HG02852 (cell line): ENCODE measurements at regions not wholly inside any gene's neighbourhood (a gene's known extent, or its start where the extent isn't known, plus 50 kb on each side); places are given as distances from the start of the nearest gene placed in this dataset.
"Not testable (repeated sequence)": the region's sequence is repeated elsewhere in the genome, so short reads cannot be mapped to it uniquely, and the experiment has no call there.

ENCODE experiments used
- ATAC-seq: cut with Tn5 transposase; IDR thresholded peaks from one replicate; pipeline ENCODE4 v1.9.1; 2021; ENCODE audit warnings: mild to moderate bottlenecking, moderate library complexity; ENCODE audit not compliant: unreplicated experiment

- no peak for ATAC-seq
Observed at GRCh38 chr1:78715181-78715661, 65.6 kb downstream of the IFI44 start.

GRCh38 chr1:78716186-78716585, 66.6 kb downstream of the IFI44 start:
- ATAC-seq = no peak

DNA sequence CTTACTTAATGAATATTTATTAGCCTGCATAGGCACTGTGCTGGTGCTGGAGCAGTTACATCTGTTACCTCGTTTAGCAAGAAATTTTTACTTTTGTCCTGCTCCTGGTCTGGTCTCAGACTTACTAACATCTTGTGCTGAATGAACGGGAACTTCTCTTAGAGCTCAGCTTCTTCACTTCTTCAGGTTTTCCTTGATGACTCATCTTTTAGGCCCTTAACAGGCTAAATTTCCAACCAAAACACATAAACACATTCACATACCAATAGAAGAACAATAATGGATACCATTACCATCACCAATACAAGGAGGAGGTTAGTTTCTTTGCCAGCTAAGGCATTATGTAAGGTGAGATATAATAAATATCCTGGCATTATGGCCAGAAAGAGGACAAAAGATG, 68.9 kb downstream of the IFI44 start:
- no peak for ATAC-seq

DNA sequence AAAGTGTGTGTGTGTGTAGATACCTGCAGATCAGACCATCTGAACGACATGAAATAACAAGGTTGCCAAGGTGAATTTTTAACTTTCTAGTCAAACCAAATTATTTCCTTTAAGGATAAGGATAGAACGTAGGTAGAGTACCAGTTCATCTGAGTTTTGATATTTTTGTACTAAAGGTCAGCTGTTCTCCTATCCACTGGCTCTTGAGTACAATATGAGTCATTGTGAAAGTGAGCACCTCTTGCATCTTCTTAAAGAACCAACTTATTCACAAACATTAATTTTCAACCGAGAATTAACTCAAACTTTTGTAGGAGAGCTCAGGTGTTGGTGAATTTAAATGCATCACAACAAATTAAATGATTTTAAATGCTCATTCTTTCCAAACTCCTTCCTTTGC, 71.5 kb downstream of the IFI44 start:
- no peak for ATAC-seq

- no peak for ATAC-seq
Observed at GRCh38 chr1:78722105-78722504, 72.5 kb downstream of the IFI44 start.

DNA sequence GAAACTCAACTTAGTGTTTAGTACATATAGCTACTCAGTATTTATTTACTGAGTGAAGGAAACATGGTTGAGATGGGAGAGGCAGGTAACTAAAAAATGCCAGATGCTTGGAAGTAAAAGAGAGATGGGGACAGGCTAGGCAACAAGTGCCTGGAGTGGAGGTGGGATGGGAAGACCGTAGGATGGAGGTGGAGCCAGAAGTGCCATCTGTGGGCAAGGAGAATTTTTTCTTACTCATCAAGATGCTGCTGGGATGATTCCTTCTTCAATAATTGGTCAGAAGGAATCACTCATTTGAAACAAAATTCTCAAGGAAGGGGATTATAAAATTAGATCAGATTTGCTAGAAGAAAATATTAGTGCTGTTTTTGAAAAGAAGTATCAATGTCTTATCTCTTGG, 72.9 kb downstream of the IFI44 start:
- no peak for ATAC-seq

DNA sequence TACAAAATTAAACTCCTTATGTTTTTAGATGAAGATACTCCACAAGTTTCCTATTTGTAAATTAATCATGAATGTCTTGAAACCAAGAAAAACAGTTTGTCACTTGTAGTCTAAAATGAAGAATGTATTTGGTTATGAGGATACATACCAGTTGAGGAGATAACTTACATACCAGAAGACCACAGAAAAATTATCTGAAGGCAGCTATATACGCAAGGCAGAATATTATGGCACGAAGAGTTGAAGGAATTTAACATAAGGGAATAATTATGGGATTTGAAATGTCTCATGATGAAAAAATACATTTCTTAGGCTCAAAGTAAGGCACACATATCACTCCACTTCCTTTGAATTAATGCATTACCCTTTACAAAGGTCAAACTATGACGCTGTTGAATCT, 73.3 kb downstream of the IFI44 start:
- ATAC-seq = no peak

DNA sequence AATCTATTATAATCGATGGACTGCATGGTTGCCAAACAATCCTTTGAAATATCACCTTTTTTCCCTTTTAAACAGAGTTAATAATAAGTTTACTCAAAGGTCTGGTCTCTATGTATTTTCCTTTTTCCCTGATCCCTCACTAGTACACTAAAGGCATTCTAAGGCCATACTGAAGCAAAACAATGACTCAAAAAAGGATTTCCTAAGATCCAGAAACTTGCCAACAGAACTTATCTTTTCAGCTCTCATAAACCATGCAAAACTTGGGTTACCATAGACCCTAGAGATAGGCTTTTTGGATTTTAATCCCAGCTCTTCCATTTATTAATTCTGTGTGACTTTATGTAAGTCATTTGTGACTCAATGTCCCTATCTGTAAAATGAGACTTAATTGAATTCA, 77.1 kb downstream of the IFI44 start:
- no peak for ATAC-seq

- ATAC-seq = no peak
Observed at GRCh38 chr1:78728359-78728758, 78.7 kb downstream of the IFI44 start.

- no peak for ATAC-seq
Observed at GRCh38 chr1:78730054-78730453, 80.4 kb downstream of the IFI44 start.

DNA sequence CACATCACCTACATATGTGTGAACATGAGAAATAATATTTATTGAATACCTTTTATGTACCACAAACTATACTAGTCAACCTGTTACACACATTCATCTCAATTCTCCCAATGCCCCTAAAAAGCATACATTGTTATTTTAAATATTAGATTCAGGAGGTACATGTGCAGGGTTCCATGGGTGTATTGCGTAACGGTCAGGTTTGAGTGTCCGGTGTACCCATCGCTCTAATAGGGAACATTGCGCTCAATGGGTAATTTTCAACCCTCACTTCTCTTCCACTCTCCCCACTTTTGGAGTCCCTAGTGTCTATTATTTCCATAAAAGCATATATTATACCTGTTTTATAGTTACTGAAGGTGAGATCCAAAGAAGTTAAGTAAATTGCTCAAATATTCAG, 82.0 kb downstream of the IFI44 start:
- no peak for ATAC-seq

- ATAC-seq = no peak
Observed at GRCh38 chr1:78737241-78737640, 87.6 kb downstream of the IFI44 start.

DNA sequence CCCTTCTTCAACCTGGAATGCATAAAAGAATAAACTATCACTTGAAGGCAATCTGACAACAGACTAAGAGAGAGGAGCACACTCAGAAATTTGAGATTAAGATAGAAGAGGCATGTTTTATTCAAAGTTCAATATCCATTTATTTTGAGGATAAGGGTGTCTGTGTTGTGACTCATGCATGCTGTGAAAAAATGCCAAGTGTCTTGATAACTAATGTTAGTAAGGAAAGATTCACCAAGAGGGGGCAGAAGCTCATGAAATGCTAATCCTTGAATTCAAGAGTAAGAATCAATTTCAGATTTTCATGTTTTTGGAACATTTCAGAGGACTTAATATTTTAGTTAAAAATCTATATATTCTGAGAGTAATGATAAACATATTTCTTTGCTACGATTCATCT, 94.0 kb downstream of the IFI44 start:
- no peak for ATAC-seq

GRCh38 chr1:78745111-78745510, 95.5 kb downstream of the IFI44 start:
- ATAC-seq = no peak

DNA sequence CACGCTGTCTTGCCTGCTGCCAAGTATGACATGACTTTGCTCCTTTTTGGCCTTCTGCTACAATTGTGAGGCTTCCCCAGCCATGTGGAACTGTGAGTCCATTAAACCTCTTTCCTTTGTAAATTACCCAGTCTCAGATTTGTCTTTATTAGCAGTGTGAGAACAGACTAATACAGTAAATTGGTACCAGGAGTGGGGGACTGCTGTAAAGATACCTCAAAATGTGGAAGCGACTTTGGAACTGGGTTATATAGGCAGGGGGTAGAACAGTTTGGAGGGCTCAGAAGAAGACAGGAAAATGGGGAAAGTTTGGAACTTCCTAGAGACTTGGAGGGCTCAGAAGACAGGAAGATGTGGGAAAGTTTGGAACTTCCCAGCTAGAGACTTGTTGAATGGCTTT, 104.0 kb downstream of the IFI44 start:
- not testable (repeated sequence) for ATAC-seq

GRCh38 chr1:78755986-78756385, 106.4 kb downstream of the IFI44 start:
- ATAC-seq = no peak

- no peak for ATAC-seq
Observed at GRCh38 chr1:78758506-78758905, 108.9 kb downstream of the IFI44 start.

DNA sequence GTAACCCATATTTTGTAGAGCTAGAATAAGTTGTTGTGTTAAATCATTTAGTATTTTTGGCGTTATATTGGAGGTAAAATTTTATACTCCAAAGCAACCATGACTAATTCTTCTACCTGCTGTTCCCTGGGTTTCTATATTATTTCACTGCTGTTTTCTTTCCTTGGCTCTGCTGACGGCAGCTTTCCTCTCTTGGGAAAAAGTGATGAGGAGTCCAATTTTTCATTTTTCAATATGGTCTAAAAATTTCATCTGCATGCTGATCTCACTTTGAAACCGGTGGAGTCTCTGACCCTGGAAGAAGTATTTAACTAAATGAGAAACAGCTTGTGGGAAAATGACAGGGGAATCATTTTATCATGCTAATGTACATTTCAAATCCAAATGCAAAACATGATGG, 110.2 kb downstream of the IFI44 start:
- ATAC-seq = no peak

DNA sequence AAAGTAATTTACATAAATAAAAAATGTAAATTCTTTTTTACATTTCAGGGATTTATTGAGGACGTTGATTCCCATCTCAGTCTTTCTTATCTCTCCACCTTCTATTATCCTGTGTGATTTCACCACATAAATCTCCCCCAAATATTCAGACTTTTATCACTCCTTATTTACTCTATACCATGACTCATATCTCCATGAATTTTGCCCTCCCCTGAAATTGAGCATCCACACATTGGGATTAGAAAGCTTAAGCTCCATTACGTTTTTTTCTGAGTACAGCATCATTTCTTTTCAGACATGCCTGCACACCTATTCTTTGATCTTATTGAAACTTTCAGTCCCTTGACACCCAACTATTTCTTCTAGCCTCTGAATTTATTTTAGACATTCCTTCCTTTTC, 111.2 kb downstream of the IFI44 start:
- no peak for ATAC-seq

GRCh38 chr1:78762113-78762512, 112.5 kb downstream of the IFI44 start:
- no peak for ATAC-seq

DNA sequence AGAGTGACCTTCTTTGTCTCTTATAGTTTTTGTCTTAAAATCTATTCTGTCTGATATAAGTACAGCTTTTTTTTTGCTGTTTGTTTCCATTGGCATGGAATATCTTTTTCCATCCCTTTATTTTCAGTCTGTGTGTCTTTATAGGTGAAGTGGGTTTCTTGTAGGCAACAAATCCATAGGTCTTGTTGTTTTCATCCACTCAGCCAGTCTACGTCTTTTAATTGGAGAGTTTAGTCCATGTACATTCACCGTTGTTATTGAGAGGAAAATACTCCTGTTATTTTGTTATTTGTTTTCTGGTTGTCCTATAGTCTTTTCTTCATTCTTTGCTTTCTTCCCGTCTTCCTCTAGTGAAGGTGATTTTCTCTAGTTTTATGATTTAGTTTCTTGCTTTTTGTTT, 115.9 kb downstream of the IFI44 start:
- no peak for ATAC-seq

- no peak for ATAC-seq
Observed at GRCh38 chr1:78779831-78780230, 130.2 kb downstream of the IFI44 start.

GRCh38 chr1:78787544-78787943, 137.9 kb downstream of the IFI44 start:
- no peak for ATAC-seq

- no peak for ATAC-seq
Observed at GRCh38 chr1:78790174-78790573, 140.5 kb downstream of the IFI44 start.
